Left cardiac atrium (tissue), 4 donors: ENCODE measurements at regions not wholly inside any gene's neighbourhood (a gene's known extent, or its start where the extent isn't known, plus 50 kb on each side); places are given as distances from the start of the nearest gene placed in this dataset.
A peak's percentile ranks its signal among the peaks of the same experiment; 100 is the strongest.

Experiments
- ATAC-seq, 2 donors: fragments of 200-7000 bp; cut with Tn5 transposase; one replicate each; pipeline ENCODE4 v1.9.1; 2020; ENCODE audit warnings: mild to moderate bottlenecking in 2 of 2, moderate library complexity in 2 of 2
- DNase-seq: peaks from one replicate; pipeline ENCODE4 v3.0.0-alpha.2; 2020
- intact Hi-C, 2 donors: fragments of 100-400 bp; cut with DNase I; formaldehyde crosslinking; loops; one replicate each; pipeline versions ENCODE4 v1.14.1 to v1.15.1; 2022 to 2023
- donor health status: DM: no; HTN: yes; CAD: no.
- donor health status: DM: no; HTN: yes; CAD: no; lungs with severe emphysema.
- donor health status: DM: yes; HTN: yes; CAD: no.
- donor health status: Dilated cardiomyopathy.

- no peak for ATAC-seq
These were observed 483.1 kb downstream of the RPS24 start for GRCh38 chr10:78516756-78517155.

GRCh38 chr10:78518224-78518623 lies 484.6 kb downstream of the RPS24 start:
- ATAC-seq (no peak), DNase-seq (no peak)
- intact Hi-C loops: no loop called here

More at GRCh38 chr10:78516756-78517155, 483.1 kb downstream of the RPS24 start:
- DNase-seq: no peak
- intact Hi-C loops: no loop called here

- DNase-seq (no peak), ATAC-seq (no peak)
- intact Hi-C loops: no loop called here
These were observed 487.2 kb downstream of the RPS24 start for GRCh38 chr10:78520737-78521430.

GRCh38 chr10:78523453-78523852 lies 489.8 kb downstream of the RPS24 start:
- peak in 1 of 2 donors; percentile 37 for ATAC-seq
- no peak for DNase-seq
- intact Hi-C loops: no loop called here

- intact Hi-C loops: no loop called here
- ATAC-seq (no peak), DNase-seq (no peak)
These were observed 490.7 kb downstream of the RPS24 start for GRCh38 chr10:78524342-78524741.

- ATAC-seq (no peak), DNase-seq (no peak)
- intact Hi-C loops: no loop called here
These were observed 491.3 kb downstream of the RPS24 start for GRCh38 chr10:78524941-78525340.

GRCh38 chr10:78526347-78526746 lies 492.7 kb downstream of the RPS24 start:
- intact Hi-C loops: no loop called here
- DNase-seq (no peak), ATAC-seq (no peak)

- intact Hi-C loops: no loop called here
- DNase-seq: no peak
- ATAC-seq: no peak
These were observed 493.6 kb downstream of the RPS24 start for GRCh38 chr10:78527296-78527695.

- DNase-seq (no peak), ATAC-seq (no peak)
- intact Hi-C loops: no loop called here
These were observed 495.1 kb downstream of the RPS24 start for GRCh38 chr10:78528749-78529204.

- intact Hi-C loops: no loop called here
- DNase-seq: no peak
- ATAC-seq: no peak
These were observed 495.6 kb downstream of the RPS24 start for GRCh38 chr10:78529262-78529661.

- no peak for ATAC-seq
- intact Hi-C loops: no loop called here
- no peak for DNase-seq
These were observed 497.4 kb downstream of the RPS24 start for GRCh38 chr10:78531088-78531487.

GRCh38 chr10:78532480-78533042 lies 498.9 kb downstream of the RPS24 start:
- intact Hi-C loops: no loop called here

GRCh38 chr10:78533098-78533497 lies 499.4 kb downstream of the RPS24 start:
- DNase-seq (no peak), ATAC-seq (peak in 1 of 2 donors; percentile 32)
- intact Hi-C loops: no loop called here

More at GRCh38 chr10:78532480-78533042, 498.9 kb downstream of the RPS24 start:
- peak in 1 of 2 donors; percentile 34 for ATAC-seq
- DNase-seq: no peak

GRCh38 chr10:78533776-78534175 lies 500.1 kb downstream of the RPS24 start:
- DNase-seq (no peak), ATAC-seq (no peak)
- intact Hi-C loops: no loop called here

- ATAC-seq (no peak), DNase-seq (no peak)
- intact Hi-C loops: no loop called here
These were observed 502.1 kb downstream of the RPS24 start for GRCh38 chr10:78535716-78536218.

- ATAC-seq: no peak
- DNase-seq: no peak
These were observed 503.4 kb downstream of the RPS24 start for GRCh38 chr10:78537018-78537417.

GRCh38 chr10:78539247-78539766 lies 505.6 kb downstream of the RPS24 start:
- DNase-seq (no peak), ATAC-seq (no peak)
- intact Hi-C loops: no loop called here

More at GRCh38 chr10:78537018-78537417, 503.4 kb downstream of the RPS24 start:
- intact Hi-C loops: no loop called here

- DNase-seq: no peak
- intact Hi-C loops: no loop called here
- ATAC-seq: no peak
These were observed 506.9 kb downstream of the RPS24 start for GRCh38 chr10:78540355-78541076.

GRCh38 chr10:78541481-78542140 lies 507.9 kb downstream of the RPS24 start:
- intact Hi-C loops: no loop called here
- DNase-seq: no peak
- peak in 1 of 2 donors; percentile 22 for ATAC-seq
